Activated CD4-positive, alpha-beta T cell treated with anti-CD3 and anti-CD28 coated beads, Interleukin-2, amount 50 U/mL, for 48 hours (primary cell): ENCODE measurements at regions not wholly inside any gene's neighbourhood (a gene's known extent, or its start where the extent isn't known, plus 50 kb on each side); places are given as distances from the start of the nearest gene placed in this dataset.
"Not testable (repeated sequence)": the region's sequence is repeated elsewhere in the genome, so short reads cannot be mapped to it uniquely, and the experiment has no call there.

Experiments
- DNase-seq, 2 experiments: peaks; one replicate each; pipeline ENCODE4 v3.0.0-alpha.2; 2020

- no peak for DNase-seq
These were observed 495.5 kb upstream of the MAP3K7 start for GRCh38 chr6:91082311-91082832.

- DNase-seq: no peak
These were observed 494.7 kb upstream of the MAP3K7 start for GRCh38 chr6:91081452-91082067.

- no peak for DNase-seq
These were observed 494.0 kb upstream of the MAP3K7 start for GRCh38 chr6:91080871-91081270.

GRCh38 chr6:91079969-91080368 is 493.1 kb upstream of the MAP3K7 start:
- DNase-seq: no peak

GRCh38 chr6:91075244-91075976 is 488.5 kb upstream of the MAP3K7 start:
- DNase-seq: no peak

GRCh38 chr6:91063362-91063761 is 476.5 kb upstream of the MAP3K7 start:
- DNase-seq: no peak

- no peak for DNase-seq
These were observed 470.8 kb upstream of the MAP3K7 start for GRCh38 chr6:91057689-91058088.

- no peak for DNase-seq
These were observed 469.1 kb upstream of the MAP3K7 start for GRCh38 chr6:91055959-91056358.

- DNase-seq: not testable (repeated sequence)
These were observed 465.9 kb upstream of the MAP3K7 start for GRCh38 chr6:91052473-91053450.

GRCh38 chr6:91045161-91045560 is 458.3 kb upstream of the MAP3K7 start:
- no peak for DNase-seq

GRCh38 chr6:91043751-91044150 is 456.9 kb upstream of the MAP3K7 start:
- no peak for DNase-seq

GRCh38 chr6:91042656-91043055 is 455.8 kb upstream of the MAP3K7 start:
- no peak for DNase-seq

- no peak for DNase-seq
These were observed 447.1 kb upstream of the MAP3K7 start for GRCh38 chr6:91033964-91034363.

GRCh38 chr6:91031581-91031980 is 444.7 kb upstream of the MAP3K7 start:
- DNase-seq: no peak

- no peak for DNase-seq
These were observed 442.3 kb upstream of the MAP3K7 start for GRCh38 chr6:91029211-91029610.

- no peak for DNase-seq
These were observed 436.7 kb upstream of the MAP3K7 start for GRCh38 chr6:91023529-91023928.

- no peak for DNase-seq
These were observed 433.9 kb upstream of the MAP3K7 start for GRCh38 chr6:91020744-91021143.

GRCh38 chr6:91018586-91018985 is 431.7 kb upstream of the MAP3K7 start:
- no peak for DNase-seq

GRCh38 chr6:91013511-91013910 is 426.6 kb upstream of the MAP3K7 start:
- no peak for DNase-seq

GRCh38 chr6:90997076-90997475 is 410.2 kb upstream of the MAP3K7 start:
- DNase-seq: no peak

- DNase-seq: no peak
These were observed 406.9 kb upstream of the MAP3K7 start for GRCh38 chr6:90993770-90994169.

- DNase-seq: no peak
These were observed 402.9 kb upstream of the MAP3K7 start for GRCh38 chr6:90989763-90990162.

GRCh38 chr6:90984066-90984465 is 397.2 kb upstream of the MAP3K7 start:
- no peak for DNase-seq
